Mesenchymal stem cell (in vitro differentiated cells and primary cell): ENCODE measurements at regions not wholly inside any gene's neighbourhood (a gene's known extent, or its start where the extent isn't known, plus 50 kb on each side); places are given as distances from the start of the nearest gene placed in this dataset.
A peak's percentile ranks its signal among the peaks of the same experiment; 100 is the strongest.

ENCODE experiments used
- DNase-seq: peaks from one replicate; pipeline ENCODE4 v3.0.0-alpha.2; 2013
- H2AFZ ChIP-seq: one replicate; pipeline ENCODE4 v1.6.1; 2013; ENCODE audit warnings: low read depth, mild to moderate bottlenecking, control low read depth, inconsistent platforms, low read length, moderate library complexity
- H2AK5ac ChIP-seq: 2 replicates; pipeline ENCODE4 v1.6.1; 2013; ENCODE audit warnings: low read length, moderate library complexity, mild to moderate bottlenecking, inconsistent platforms; ENCODE audit not compliant: severe bottlenecking
- H2BK120ac ChIP-seq: one replicate; pipeline ENCODE4 v1.6.1; 2013; ENCODE audit warnings: low read depth, mild to moderate bottlenecking, inconsistent platforms, low read length, moderate library complexity
- H2BK12ac ChIP-seq, 2 experiments: one replicate each; pipeline ENCODE4 v1.6.1; 2013; ENCODE audit warnings: inconsistent platforms in 2 of 2, low read length in 2 of 2, mild to moderate bottlenecking in 2 of 2, moderate library complexity in 2 of 2, control low read depth in 1 of 2
- H2BK15ac ChIP-seq: one replicate; pipeline ENCODE4 v1.6.1; 2013; ENCODE audit warnings: mild to moderate bottlenecking, low read depth, inconsistent platforms; ENCODE audit not compliant: poor library complexity, severe bottlenecking
- H2BK5ac ChIP-seq: 2 replicates; pipeline ENCODE4 v1.6.1; 2013; ENCODE audit warnings: low read depth, mild to moderate bottlenecking, low read length, control low read depth, inconsistent platforms; ENCODE audit not compliant: poor library complexity, severe bottlenecking
- H3K14ac ChIP-seq, 2 experiments: one replicate each; pipeline ENCODE4 v1.6.1; 2013; ENCODE audit warnings: inconsistent platforms in 2 of 2, low read length in 2 of 2, control low read depth in 1 of 2, mild to moderate bottlenecking in 1 of 2, moderate library complexity in 1 of 2
- H3K18ac ChIP-seq, 2 experiments: one replicate each; pipeline ENCODE4 v1.6.1; 2013; ENCODE audit warnings: inconsistent platforms in 2 of 2, low read length in 2 of 2, control low read depth in 1 of 2, low read depth in 1 of 2, mild to moderate bottlenecking in 1 of 2
- H3K23ac ChIP-seq, 2 experiments: one replicate each; pipeline ENCODE4 v1.6.1; 2013; ENCODE audit warnings: inconsistent platforms in 2 of 2, low read length in 2 of 2, mild to moderate bottlenecking in 2 of 2, moderate library complexity in 2 of 2, control low read depth in 1 of 2
- H3K27ac ChIP-seq: 2 replicates; pipeline ENCODE4 v1.5.1; 2013; ENCODE audit warnings: mild to moderate bottlenecking, moderate library complexity, low read length, control low read depth, inconsistent platforms; ENCODE audit not compliant: poor library complexity, severe bottlenecking
- H3K27me3 ChIP-seq, 2 experiments: 2 replicates each; pipeline versions ENCODE4 v1.6.1 to v1.7.0; 2013; ENCODE audit warnings: low read length in 2 of 2, mild to moderate bottlenecking in 2 of 2, moderate library complexity in 2 of 2, control low read depth in 1 of 2, inconsistent platforms in 1 of 2; ENCODE audit not compliant: control insufficient read depth in 1 of 2, insufficient read depth in 1 of 2
- H3K36me3 ChIP-seq, 2 experiments: 2 replicates each; pipeline versions ENCODE4 v1.6.1 to v1.7.0; 2013; ENCODE audit warnings: low read length in 2 of 2, control low read depth in 1 of 2, inconsistent platforms in 1 of 2, low read depth in 1 of 2, mild to moderate bottlenecking in 1 of 2; ENCODE audit not compliant: insufficient read depth in 2 of 2, control insufficient read depth in 1 of 2
- H3K4ac ChIP-seq, 2 experiments: one replicate each; pipeline ENCODE4 v1.6.1; 2013; ENCODE audit warnings: inconsistent platforms in 2 of 2, low read length in 2 of 2, mild to moderate bottlenecking in 2 of 2, moderate library complexity in 2 of 2, control low read depth in 1 of 2, low read depth in 1 of 2
- H3K4me1 ChIP-seq: 2 replicates; pipeline ENCODE4 v1.6.1; 2013; ENCODE audit warnings: low read depth, low read length, control low read depth; ENCODE audit not compliant: control insufficient read depth, insufficient read depth
- H3K4me2 ChIP-seq: 2 replicates; pipeline ENCODE4 v1.6.1; 2013; ENCODE audit warnings: low read length, mild to moderate bottlenecking, inconsistent platforms; ENCODE audit not compliant: poor library complexity, severe bottlenecking
- H3K4me3 ChIP-seq, 2 experiments: 2 replicates each; pipeline versions ENCODE4 v1.5.1 to v1.7.0; 2013; ENCODE audit warnings: low read length in 2 of 2, mild to moderate bottlenecking in 2 of 2, control low read depth in 1 of 2, low read depth in 1 of 2; ENCODE audit not compliant: insufficient read depth in 1 of 2
- H3K79me1 ChIP-seq: replicated peaks from 2 replicates; pipeline ENCODE4 v1.6.1; 2013; ENCODE audit warnings: mild to moderate bottlenecking, control low read depth, low read length, inconsistent platforms; ENCODE audit not compliant: poor library complexity, severe bottlenecking
- H3K9ac ChIP-seq: 2 replicates; pipeline ENCODE4 v1.7.0; 2013; ENCODE audit warnings: mild to moderate bottlenecking, low read length, moderate library complexity
- H3K9me3 ChIP-seq: 2 replicates; pipeline ENCODE4 v1.7.0; 2013; ENCODE audit warnings: mild to moderate bottlenecking, low read length; ENCODE audit not compliant: control insufficient read depth
- H4K8ac ChIP-seq: one replicate; pipeline ENCODE4 v1.6.1; 2013; ENCODE audit warnings: inconsistent platforms, mild to moderate bottlenecking, low read length, moderate library complexity
- H4K91ac ChIP-seq: one replicate; pipeline ENCODE4 v1.6.1; 2013; ENCODE audit warnings: mild to moderate bottlenecking, low read length, inconsistent platforms
- WGBS: methylation state at CpG from one replicate; pipeline ENCODE4 v1.1.7; 2013; ENCODE audit warnings: mixed read lengths; 5-methylcytosine and 5-hydroxymethylcytosine counted together

DNA sequence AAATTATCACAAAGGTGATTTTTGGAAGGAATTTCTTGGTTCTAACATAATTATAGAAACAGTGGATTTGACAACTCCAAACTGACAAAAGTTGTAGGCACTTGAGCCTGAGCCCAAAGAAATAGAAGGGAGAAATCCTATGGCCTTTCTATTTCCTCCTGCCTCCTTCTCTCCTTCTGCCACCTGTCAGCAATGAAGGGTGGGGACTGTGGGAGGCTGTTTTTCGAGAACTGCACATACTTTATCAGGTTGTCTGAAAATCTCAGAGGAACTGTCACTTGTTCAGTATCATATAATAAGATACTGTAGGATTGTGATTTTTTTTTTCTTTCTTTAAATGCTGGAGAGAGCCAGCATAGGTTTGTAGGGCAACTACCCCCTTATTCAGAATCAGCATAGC is 187.9 kb upstream of the SESN3 start:
- H2BK120ac ChIP-seq, result no peak overlapping the region
- no peak for DNase-seq
- no peak overlapping the region for H4K8ac ChIP-seq
- no peak overlapping the region for H3K23ac ChIP-seq
- no peak overlapping the region for H3K4me2 ChIP-seq
- no peak overlapping the region for H3K14ac ChIP-seq
- H4K91ac ChIP-seq, result peak overlapping the region; percentile 46
- no peak overlapping the region for H3K4ac ChIP-seq
- no peak overlapping the region for H2AFZ ChIP-seq
- no CpG with 5 or more reads among the region's 1 CpG for WGBS
- H2AK5ac ChIP-seq, result no peak overlapping the region
- H3K9ac ChIP-seq, result no peak overlapping the region
- H2BK15ac ChIP-seq, result no peak overlapping the region
- no peaks in the 10 kb centered on the region for H3K36me3 ChIP-seq
- H3K27ac ChIP-seq, result no peak overlapping the region
- peak overlapping the region in 1 of 2 experiments; percentile 79 for H2BK12ac ChIP-seq
- no peaks in the 10 kb centered on the region for H3K4me1 ChIP-seq
- no peak overlapping the region for H3K18ac ChIP-seq
- no peaks in the 10 kb centered on the region for H3K9me3 ChIP-seq
- no peaks in the 10 kb centered on the region for H3K27me3 ChIP-seq
- H3K4me3 ChIP-seq, result no peak overlapping the region
- no peaks in the 10 kb centered on the region for H3K79me1 ChIP-seq
- H2BK5ac ChIP-seq, result no peak overlapping the region

DNA sequence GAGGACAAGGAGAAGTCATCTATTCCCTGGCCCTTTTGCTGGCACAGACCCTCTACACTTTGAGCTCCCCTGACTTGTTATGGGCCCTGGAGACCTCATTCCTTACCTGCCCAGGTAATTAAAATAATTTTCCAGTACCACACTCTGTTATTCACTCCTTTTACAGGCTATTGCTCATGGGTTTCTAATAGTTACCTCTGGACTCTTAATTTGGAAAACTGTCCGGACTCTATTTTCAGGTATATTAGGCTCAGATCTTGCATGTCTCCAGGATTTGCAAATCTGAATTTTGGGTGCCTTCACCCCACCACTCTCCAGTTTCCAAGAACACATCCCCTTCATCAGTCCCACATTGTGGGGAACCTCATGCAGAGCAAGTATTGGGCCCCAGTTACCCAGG is 186.8 kb upstream of the SESN3 start:
- Histone ChIP-seq H3K4me1 (no peaks in the 10 kb centered on the region), H3K23ac (no peak overlapping the region), H3K9me3 (no peaks in the 10 kb centered on the region), H3K4me2 (no peak overlapping the region), H2BK12ac (no peak overlapping the region), H3K79me1 (no peaks in the 10 kb centered on the region), H3K27me3 (no peaks in the 10 kb centered on the region), H2BK120ac (no peak overlapping the region), H3K27ac (no peak overlapping the region), H3K4ac (no peak overlapping the region), H3K36me3 (no peaks in the 10 kb centered on the region), H2AFZ (no peak overlapping the region), H3K4me3 (no peak overlapping the region), H3K18ac (no peak overlapping the region), H3K9ac (no peak overlapping the region), H4K8ac (no peak overlapping the region), H3K14ac (no peak overlapping the region), H4K91ac (no peak overlapping the region), H2BK15ac (no peak overlapping the region), H2AK5ac (no peak overlapping the region), H2BK5ac (no peak overlapping the region)
- no peak for DNase-seq
- 100% methylated on average over 1 of the region's 1 CpG for WGBS

DNA sequence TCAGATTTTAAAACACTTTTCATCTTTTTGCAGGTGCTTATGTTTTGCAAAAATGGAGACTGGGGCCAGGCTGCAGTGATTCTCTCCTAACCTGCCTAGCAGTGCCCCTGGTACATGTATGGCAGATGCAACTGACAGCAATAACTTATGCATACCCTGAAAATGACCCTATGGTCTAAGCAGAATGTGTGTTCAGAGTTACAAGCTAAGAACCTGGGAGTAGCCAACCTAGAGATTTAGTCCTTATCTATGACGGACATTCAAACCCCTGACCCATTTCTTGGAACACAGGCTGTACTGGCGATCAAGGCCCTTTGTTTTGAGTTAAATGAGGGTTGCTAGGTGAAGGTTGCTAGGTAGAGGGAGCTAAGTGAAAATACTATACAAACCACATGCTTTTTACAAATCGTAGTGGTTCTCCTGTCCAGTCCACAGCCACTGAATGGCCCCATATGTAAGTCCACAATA is 184.9 kb upstream of the SESN3 start:
- Histone ChIP-seq H3K79me1 (no peaks in the 10 kb centered on the region), H3K18ac (no peak overlapping the region), H2BK15ac (no peak overlapping the region), H3K4me3 (no peak overlapping the region), H3K23ac (no peak overlapping the region), H2BK120ac (no peak overlapping the region), H3K4me1 (no peaks in the 10 kb centered on the region), H4K91ac (no peak overlapping the region), H2BK12ac (no peak overlapping the region), H3K9me3 (no peaks in the 10 kb centered on the region), H2AK5ac (no peak overlapping the region), H3K27me3 (no peaks in the 10 kb centered on the region), H3K9ac (no peak overlapping the region), H3K36me3 (no peaks in the 10 kb centered on the region), H3K4ac (no peak overlapping the region), H3K27ac (no peak overlapping the region), H2AFZ (no peak overlapping the region), H2BK5ac (no peak overlapping the region), H3K14ac (no peak overlapping the region), H4K8ac (no peak overlapping the region), H3K4me2 (no peak overlapping the region)
- WGBS, result 83% methylated on average over 1 of the region's 3 CpGs
- peak; percentile 26 for DNase-seq

DNA sequence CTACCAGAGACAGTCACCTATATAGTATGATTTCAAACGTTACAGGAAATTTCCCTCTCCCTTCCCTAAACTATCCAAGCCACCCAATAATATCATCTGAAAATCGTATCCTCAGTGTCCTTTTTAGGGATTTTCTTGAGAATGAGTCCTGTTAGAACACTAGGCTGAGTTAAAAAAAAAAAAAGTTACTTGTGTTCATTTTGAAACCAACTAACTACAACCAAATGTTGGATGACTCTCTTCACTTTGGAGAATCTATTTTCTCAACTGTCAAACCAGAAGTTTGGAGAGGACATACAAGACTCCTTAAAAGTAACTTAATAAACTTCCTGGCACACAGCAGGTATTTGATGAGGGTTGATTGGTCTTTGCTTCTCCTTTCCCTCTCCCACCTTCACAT is 183.2 kb upstream of the SESN3 start:
- H3K79me1 ChIP-seq, result no peaks in the 10 kb centered on the region
- no peak overlapping the region for H3K4me2 ChIP-seq
- H3K36me3 ChIP-seq, result no peaks in the 10 kb centered on the region
- no peaks in the 10 kb centered on the region for H3K27me3 ChIP-seq
- H3K9ac ChIP-seq, result no peak overlapping the region
- no peak for DNase-seq
- peak overlapping the region in 1 of 2 experiments; percentile 25 for H3K4me3 ChIP-seq
- no peaks in the 10 kb centered on the region for H3K9me3 ChIP-seq
- H3K23ac ChIP-seq, result no peak overlapping the region
- no peak overlapping the region for H3K14ac ChIP-seq
- H2AFZ ChIP-seq, result no peak overlapping the region
- no peak overlapping the region for H4K8ac ChIP-seq
- no peak overlapping the region for H2BK15ac ChIP-seq
- no peak overlapping the region for H3K4ac ChIP-seq
- no peak overlapping the region for H3K27ac ChIP-seq
- H4K91ac ChIP-seq, result no peak overlapping the region
- H3K4me1 ChIP-seq, result no peaks in the 10 kb centered on the region
- H2BK120ac ChIP-seq, result no peak overlapping the region
- no peak overlapping the region for H3K18ac ChIP-seq
- 100% methylated on average over 1 of the region's 2 CpGs for WGBS
- no peak overlapping the region for H2AK5ac ChIP-seq
- H2BK5ac ChIP-seq, result no peak overlapping the region
- H2BK12ac ChIP-seq, result no peak overlapping the region
